Thyroid gland (tissue), 4 donors: ENCODE measurements at regions not wholly inside any gene's neighbourhood (a gene's known extent, or its start where the extent isn't known, plus 50 kb on each side); places are given as distances from the start of the nearest gene placed in this dataset.

Source experiments
- CTCF ChIP-seq, 6 experiments: fragments of 200-600 bp in 3 of 6; fragments of 450-650 bp in 3 of 6; sonication (generic) in 3 of 6; IDR thresholded peaks; one replicate each; pipeline ENCODE4 v1.5.1; 2016 to 2019; ENCODE audit warnings: antibody characterized with exemption in 6 of 6, mild to moderate bottlenecking in 2 of 6, inconsistent platforms in 1 of 6, moderate library complexity in 1 of 6
- POLR2A ChIP-seq, 2 donors: fragments of 450-650 bp; IDR thresholded peaks; one replicate each; pipeline ENCODE4 v1.6.1; 2017; ENCODE audit warnings: antibody characterized with exemption in 2 of 2, mild to moderate bottlenecking in 2 of 2, moderate library complexity in 1 of 2

- TF ChIP-seq CTCF (IDR thresholded peaks at IDR 0.05): no peak
- TF ChIP-seq POLR2A (IDR thresholded peaks at IDR 0.05): no peak
Observed at GRCh38 chr3:87627316-87627715, 350.9 kb upstream of the POU1F1 start.
